Uterus (tissue), 2 donors: ENCODE measurements at regions not wholly inside any gene's neighbourhood (a gene's known extent, or its start where the extent isn't known, plus 50 kb on each side); places are given as distances from the start of the nearest gene placed in this dataset.

ENCODE experiments used
- POLR2A ChIP-seq, 2 donors: fragments of 450-650 bp; IDR thresholded peaks; one replicate each; pipeline ENCODE4 v1.6.1; 2016; ENCODE audit warnings: antibody characterized with exemption in 2 of 2, mild to moderate bottlenecking in 1 of 2, moderate library complexity in 1 of 2
- TF ChIP-seq, protein P1 (sequence below), 4 experiments: fragments of 200-600 bp in 2 of 4; fragments of 450-650 bp in 2 of 4; sonication (generic) in 2 of 4; IDR thresholded peaks; one replicate each; pipeline ENCODE4 v1.5.1; 2016 to 2019; ENCODE audit warnings: antibody characterized with exemption in 4 of 4, mild to moderate bottlenecking in 2 of 4, moderate library complexity in 1 of 4

DNA sequence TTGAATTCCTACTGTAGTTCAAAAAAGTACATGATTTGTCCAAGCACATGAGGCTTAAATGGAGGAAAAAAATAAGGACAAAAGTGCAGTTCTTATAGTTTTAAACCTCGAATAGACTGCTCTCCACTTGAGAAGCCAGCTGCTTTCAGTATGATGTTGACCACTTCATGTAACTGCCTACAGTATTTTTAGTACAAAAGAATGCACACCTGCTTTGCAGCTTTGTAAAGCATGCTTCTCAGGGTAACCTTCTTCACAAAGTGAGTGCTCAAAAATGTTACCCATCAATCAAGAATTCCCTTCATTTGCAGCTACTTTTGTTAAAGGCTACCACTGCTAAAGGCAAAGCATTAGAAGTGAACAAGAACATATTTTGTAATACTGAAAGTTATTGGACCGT lies 83.4 kb upstream of the FAM47B start:
- no peak for TF ChIP-seq POLR2A (IDR thresholded peaks at IDR 0.05)
- TF ChIP-seq, protein P1, sequence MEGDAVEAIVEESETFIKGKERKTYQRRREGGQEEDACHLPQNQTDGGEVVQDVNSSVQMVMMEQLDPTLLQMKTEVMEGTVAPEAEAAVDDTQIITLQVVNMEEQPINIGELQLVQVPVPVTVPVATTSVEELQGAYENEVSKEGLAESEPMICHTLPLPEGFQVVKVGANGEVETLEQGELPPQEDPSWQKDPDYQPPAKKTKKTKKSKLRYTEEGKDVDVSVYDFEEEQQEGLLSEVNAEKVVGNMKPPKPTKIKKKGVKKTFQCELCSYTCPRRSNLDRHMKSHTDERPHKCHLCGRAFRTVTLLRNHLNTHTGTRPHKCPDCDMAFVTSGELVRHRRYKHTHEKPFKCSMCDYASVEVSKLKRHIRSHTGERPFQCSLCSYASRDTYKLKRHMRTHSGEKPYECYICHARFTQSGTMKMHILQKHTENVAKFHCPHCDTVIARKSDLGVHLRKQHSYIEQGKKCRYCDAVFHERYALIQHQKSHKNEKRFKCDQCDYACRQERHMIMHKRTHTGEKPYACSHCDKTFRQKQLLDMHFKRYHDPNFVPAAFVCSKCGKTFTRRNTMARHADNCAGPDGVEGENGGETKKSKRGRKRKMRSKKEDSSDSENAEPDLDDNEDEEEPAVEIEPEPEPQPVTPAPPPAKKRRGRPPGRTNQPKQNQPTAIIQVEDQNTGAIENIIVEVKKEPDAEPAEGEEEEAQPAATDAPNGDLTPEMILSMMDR (IDR thresholded peaks at IDR 0.05): no peak
